Stimulated activated CD8-positive, alpha-beta memory T cell treated with anti-CD3 and anti-CD28 coated beads, Interleukin-7, amount 100 ng/mL, for 48 hours (primary cell): ENCODE measurements at regions not wholly inside any gene's neighbourhood (a gene's known extent, or its start where the extent isn't known, plus 50 kb on each side); places are given as distances from the start of the nearest gene placed in this dataset.

ENCODE experiments used
- DNase-seq, 2 donors: peaks; one replicate each; pipeline ENCODE4 v3.0.0-alpha.2; 2020; ENCODE audit warnings: low read depth in 1 of 2; ENCODE audit errors: extremely low read depth in 1 of 2

- DNase-seq: no peak
Observed at GRCh38 chr14:27075503-27075902, 477.7 kb upstream of the NOVA1 start.

GRCh38 chr14:27077214-27077613 lies 479.4 kb upstream of the NOVA1 start:
- no peak for DNase-seq

GRCh38 chr14:27077710-27078109 lies 479.9 kb upstream of the NOVA1 start:
- no peak for DNase-seq

GRCh38 chr14:27078191-27078590 lies 480.4 kb upstream of the NOVA1 start:
- no peak for DNase-seq

- no peak for DNase-seq
Observed at GRCh38 chr14:27079716-27080115, 481.9 kb upstream of the NOVA1 start.

- no peak for DNase-seq
Observed at GRCh38 chr14:27085500-27085899, 487.7 kb upstream of the NOVA1 start.

GRCh38 chr14:27090716-27091115 lies 492.9 kb upstream of the NOVA1 start:
- DNase-seq: no peak

GRCh38 chr14:27091973-27092372 lies 494.1 kb upstream of the NOVA1 start:
- no peak for DNase-seq

- DNase-seq: no peak
Observed at GRCh38 chr14:27096091-27096490, 498.3 kb upstream of the NOVA1 start.

- DNase-seq: no peak
Observed at GRCh38 chr14:27098451-27098850, 500.6 kb upstream of the NOVA1 start.

- DNase-seq: no peak
Observed at GRCh38 chr14:27114180-27114579, 516.3 kb upstream of the NOVA1 start.

GRCh38 chr14:27123162-27123561 lies 525.3 kb upstream of the NOVA1 start:
- no peak for DNase-seq

- no peak for DNase-seq
Observed at GRCh38 chr14:27127838-27128237, 530.0 kb upstream of the NOVA1 start.

- no peak for DNase-seq
Observed at GRCh38 chr14:27134200-27134599, 536.4 kb upstream of the NOVA1 start.

GRCh38 chr14:27145170-27145569 lies 547.3 kb upstream of the NOVA1 start:
- DNase-seq: no peak

GRCh38 chr14:27148143-27148542 lies 550.3 kb upstream of the NOVA1 start:
- DNase-seq: no peak

- no peak for DNase-seq
Observed at GRCh38 chr14:27164139-27164538, 566.3 kb upstream of the NOVA1 start.

GRCh38 chr14:27175489-27175888 lies 577.7 kb upstream of the NOVA1 start:
- no peak for DNase-seq

GRCh38 chr14:27181333-27181732 lies 583.5 kb upstream of the NOVA1 start:
- no peak for DNase-seq

GRCh38 chr14:27184427-27184826 lies 586.6 kb upstream of the NOVA1 start:
- no peak for DNase-seq

- no peak for DNase-seq
Observed at GRCh38 chr14:27186048-27186447, 588.2 kb upstream of the NOVA1 start.

- no peak for DNase-seq
Observed at GRCh38 chr14:27187136-27187535, 589.3 kb upstream of the NOVA1 start.

- no peak for DNase-seq
Observed at GRCh38 chr14:27190296-27190695, 592.5 kb upstream of the NOVA1 start.

GRCh38 chr14:27199272-27199671 lies 601.4 kb upstream of the NOVA1 start:
- no peak for DNase-seq
